Astrocyte of the cerebellum (primary cell): ENCODE measurements at regions not wholly inside any gene's neighbourhood (a gene's known extent, or its start where the extent isn't known, plus 50 kb on each side); places are given as distances from the start of the nearest gene placed in this dataset.

Source experiments
- DNase-seq: peaks from one replicate; pipeline ENCODE4 v3.0.0-alpha.2; 2011; ENCODE audit warnings: low read depth
- H3K4me3 ChIP-seq: 2 replicates; pipeline ENCODE4 v1.5.1; 2011; ENCODE audit warnings: mild to moderate bottlenecking, low read depth, low read length, moderate library complexity
- CTCF ChIP-seq: IDR thresholded peaks from 2 replicates; pipeline ENCODE4 v1.5.1; 2012; ENCODE audit warnings: low read length, low read depth, moderate library complexity, mild to moderate bottlenecking; ENCODE audit errors: missing control alignments
- in situ Hi-C: cut with HindIII; loops from 2 replicates; pipeline ENCODE4 v1.10.0; 2017; ENCODE audit warnings: low sequenced_read_pairs

GRCh38 chr2:228801451-228801850, 469.6 kb downstream of the PID1 start:
- no peak overlapping the region for H3K4me3 ChIP-seq
- TF ChIP-seq CTCF: no peak
- in situ Hi-C loops: no loop called here
- no peak for DNase-seq

GRCh38 chr2:228799208-228799588, 471.9 kb downstream of the PID1 start:
- no peak for TF ChIP-seq CTCF
- in situ Hi-C loops: no loop called here
- no peak for DNase-seq

GRCh38 chr2:228798458-228799207, 472.5 kb downstream of the PID1 start:
- in situ Hi-C loops: no loop called here
- no peak for TF ChIP-seq CTCF
- DNase-seq: no peak
- H3K4me3 ChIP-seq: no peak overlapping the region

More at GRCh38 chr2:228799208-228799588, 471.9 kb downstream of the PID1 start:
- no peak overlapping the region for H3K4me3 ChIP-seq

GRCh38 chr2:228796386-228796785, 474.7 kb downstream of the PID1 start:
- H3K4me3 ChIP-seq: no peak overlapping the region
- no peak for TF ChIP-seq CTCF
- in situ Hi-C loops: no loop called here
- DNase-seq: no peak

GRCh38 chr2:228793116-228793515, 478.0 kb downstream of the PID1 start:
- no peak for TF ChIP-seq CTCF
- H3K4me3 ChIP-seq: no peak overlapping the region
- no peak for DNase-seq
- in situ Hi-C loops: no loop called here

- H3K4me3 ChIP-seq: no peak overlapping the region
- DNase-seq: no peak
- no peak for TF ChIP-seq CTCF
- in situ Hi-C loops: no loop called here
These were observed 484.2 kb downstream of the PID1 start for GRCh38 chr2:228786901-228787300.
